ENCODE measurements at regions not wholly inside any gene's neighbourhood (a gene's known extent, or its start where the extent isn't known, plus 50 kb on each side); places are given as distances from the start of the nearest gene placed in this dataset.

GRCh38 chr2:238963161-238963970 is 115.5 kb downstream of the TWIST2 start:
- H3K4me3 ChIP-seq: no peak overlapping the region
- DNase-seq (ENCODE audit: low read depth in 1 of 2, low spot score in 1 of 2): peak in 1 of 2 donors; percentile 35
- no peaks in the 10 kb centered on the region for H3K36me3 ChIP-seq
- H3K27me3 ChIP-seq: no peaks in the 10 kb centered on the region
- H3K9me3 ChIP-seq (ENCODE audit: low read depth): no peaks in the 10 kb centered on the region
- H3K4me1 ChIP-seq (ENCODE audit: low read depth): no peaks in the 10 kb centered on the region
- no peak for TF ChIP-seq CTCF (IDR thresholded peaks at IDR 0.05; ENCODE audit: low read depth, low read length)
- no peak overlapping the region for H3K27ac ChIP-seq

- Histone ChIP-seq H3K36me3 (no peaks in the 10 kb centered on the region), H3K4me1 (ENCODE audit: low read depth) (no peaks in the 10 kb centered on the region)
Measured at GRCh38 chr2:238963971-238964328, 116.1 kb downstream of the TWIST2 start.

GRCh38 chr2:238964544-238965067 is 116.7 kb downstream of the TWIST2 start:
- no peak for DNase-seq (ENCODE audit: low read depth in 1 of 2, low spot score in 1 of 2)
- TF ChIP-seq CTCF (IDR thresholded peaks at IDR 0.05; ENCODE audit: low read depth, low read length): no peak
- Histone ChIP-seq H3K4me3 (no peak overlapping the region), H3K9me3 (ENCODE audit: low read depth) (no peaks in the 10 kb centered on the region), H3K27ac (no peak overlapping the region), H3K36me3 (no peaks in the 10 kb centered on the region), H3K4me1 (ENCODE audit: low read depth) (no peaks in the 10 kb centered on the region), H3K27me3 (no peaks in the 10 kb centered on the region)

More at GRCh38 chr2:238963971-238964328, 116.1 kb downstream of the TWIST2 start:
- TF ChIP-seq CTCF (IDR thresholded peaks at IDR 0.05; ENCODE audit: low read depth, low read length): no peak
- Histone ChIP-seq H3K4me3 (no peak overlapping the region), H3K27ac (no peak overlapping the region), H3K27me3 (no peaks in the 10 kb centered on the region), H3K9me3 (ENCODE audit: low read depth) (no peaks in the 10 kb centered on the region)
- DNase-seq (ENCODE audit: low read depth in 1 of 2, low spot score in 1 of 2): no peak

- no peak overlapping the region for H3K4me3 ChIP-seq
- no peaks in the 10 kb centered on the region for H3K36me3 ChIP-seq
- H3K27ac ChIP-seq: no peak overlapping the region
- no peak for DNase-seq (ENCODE audit: low read depth in 1 of 2, low spot score in 1 of 2)
- H3K9me3 ChIP-seq (ENCODE audit: low read depth): no peaks in the 10 kb centered on the region
- H3K27me3 ChIP-seq: no peaks in the 10 kb centered on the region
- no peaks in the 10 kb centered on the region for H3K4me1 ChIP-seq (ENCODE audit: low read depth)
- TF ChIP-seq CTCF (IDR thresholded peaks at IDR 0.05; ENCODE audit: low read depth, low read length): no peak
Measured at GRCh38 chr2:238965371-238966071, 117.6 kb downstream of the TWIST2 start.

GRCh38 chr2:238966072-238966937 is 118.4 kb downstream of the TWIST2 start:
- H3K36me3 ChIP-seq: no peaks in the 10 kb centered on the region
- no peak for DNase-seq (ENCODE audit: low read depth in 1 of 2, low spot score in 1 of 2)
- H3K4me3 ChIP-seq: no peak overlapping the region
- no peaks in the 10 kb centered on the region for H3K4me1 ChIP-seq (ENCODE audit: low read depth)
- H3K27me3 ChIP-seq: no peaks in the 10 kb centered on the region
- no peak for TF ChIP-seq CTCF (IDR thresholded peaks at IDR 0.05; ENCODE audit: low read depth, low read length)
- no peak overlapping the region for H3K27ac ChIP-seq
- H3K9me3 ChIP-seq (ENCODE audit: low read depth): no peaks in the 10 kb centered on the region

Measured in cardiac muscle cell (in vitro differentiated cells and primary cell).